Fibroblast of skin of right quadriceps (primary cell): ENCODE measurements at regions not wholly inside any gene's neighbourhood (a gene's known extent, or its start where the extent isn't known, plus 50 kb on each side); places are given as distances from the start of the nearest gene placed in this dataset.
"Not testable (repeated sequence)": the region's sequence is repeated elsewhere in the genome, so short reads cannot be mapped to it uniquely, and the experiment has no call there.

ENCODE experiments used
- DNase-seq: peaks from one replicate; pipeline ENCODE4 v3.0.0-alpha.2; 2013

- no peak for DNase-seq
Measured at GRCh38 chr2:182477774-182478173, 50.9 kb upstream of the PDE1A start.

DNA sequence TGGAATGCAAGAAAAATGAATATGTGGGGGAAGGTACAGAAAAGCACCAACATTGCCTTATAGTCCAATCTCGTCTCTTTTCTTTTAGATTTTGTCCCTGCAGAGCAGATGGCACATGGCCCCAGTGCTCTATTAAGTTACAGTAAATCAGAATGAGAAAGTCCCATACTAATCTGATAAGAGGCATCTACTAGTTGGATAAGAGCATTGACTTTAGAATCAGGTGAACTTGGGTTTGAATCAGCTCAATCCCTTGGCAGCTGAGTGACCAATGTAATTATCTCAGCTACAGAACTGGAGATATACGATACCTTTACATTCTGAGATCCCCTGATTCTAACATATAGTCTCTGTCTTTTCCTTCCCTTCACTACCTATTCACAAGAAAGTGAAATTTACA, 54.8 kb upstream of the PDE1A start:
- DNase-seq, result no peak

DNA sequence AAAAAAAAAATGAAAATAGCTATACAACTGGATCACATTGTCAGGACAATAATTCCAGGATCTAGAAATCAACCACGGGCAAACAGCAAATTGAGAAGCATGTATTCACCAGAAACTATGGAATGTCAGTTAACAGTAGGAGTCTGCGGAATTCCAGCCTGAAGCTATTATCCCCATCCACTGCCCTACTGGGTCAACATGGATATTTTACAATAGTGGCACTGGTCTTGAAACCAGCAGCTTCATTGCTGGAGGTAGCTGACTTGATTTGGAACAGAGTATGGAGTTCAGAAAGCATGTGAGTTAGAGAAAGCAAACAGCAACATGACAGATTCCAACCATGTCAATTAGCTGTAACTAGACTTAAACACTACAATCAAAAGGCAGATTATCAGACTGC, 55.7 kb upstream of the PDE1A start:
- DNase-seq, result no peak

- DNase-seq, result no peak
Measured at GRCh38 chr2:182496596-182496995, 69.8 kb upstream of the PDE1A start.

DNA sequence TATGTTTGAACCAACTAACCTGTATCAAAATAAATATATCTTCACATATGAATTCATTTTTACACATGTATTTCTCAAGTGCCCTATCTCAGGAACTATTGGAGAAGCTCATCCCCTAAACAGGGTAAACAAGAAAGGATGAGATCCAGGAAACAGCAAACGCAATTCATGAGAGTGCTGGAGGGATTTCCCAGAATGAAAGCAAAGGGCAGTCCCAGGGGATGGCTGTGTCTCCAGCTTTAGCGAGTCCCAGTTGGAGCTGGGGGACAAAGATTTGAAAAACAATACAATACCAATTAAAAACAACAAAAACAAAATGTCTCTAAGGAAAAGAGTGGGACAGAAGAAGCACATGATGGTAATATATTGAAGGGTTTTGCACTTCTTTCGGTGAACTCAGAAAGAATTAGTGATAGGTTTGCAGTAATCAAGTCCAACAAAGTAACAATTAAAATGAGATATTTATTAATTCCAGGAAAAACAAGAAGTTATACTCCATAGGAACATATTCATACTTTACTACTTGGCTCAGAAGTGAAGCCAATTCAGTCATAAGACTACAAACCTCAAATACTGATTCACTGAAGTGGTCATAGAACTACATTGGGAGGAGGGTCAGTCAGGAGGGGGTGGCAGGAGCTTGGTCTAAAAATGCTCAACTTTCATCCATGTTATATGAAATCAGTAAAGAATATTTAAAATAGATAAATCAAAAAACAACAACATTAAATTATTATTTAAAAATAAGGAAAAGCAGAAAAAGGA, 73.1 kb upstream of the PDE1A start:
- no peak for DNase-seq

GRCh38 chr2:182503886-182504285, 77.0 kb upstream of the PDE1A start:
- DNase-seq, result peak; percentile 59

DNA sequence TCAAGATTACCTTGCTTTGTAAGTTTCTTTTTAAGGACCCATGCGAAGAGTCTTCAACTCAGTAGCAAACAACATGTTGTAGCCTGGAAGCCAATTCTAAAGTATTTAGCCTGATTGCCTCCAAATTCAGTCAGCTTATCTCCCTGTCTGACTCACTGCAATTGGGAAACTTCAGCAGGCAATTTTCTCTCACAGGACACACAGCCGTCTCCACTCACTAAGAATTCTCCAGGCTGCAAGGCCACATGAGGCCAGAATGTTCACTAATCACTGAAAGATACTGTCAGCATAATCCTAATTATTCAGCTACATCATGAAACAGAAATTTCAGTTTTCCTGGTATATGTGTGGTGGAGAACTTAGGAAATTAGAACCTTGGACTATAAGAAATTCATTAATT, 78.1 kb upstream of the PDE1A start:
- DNase-seq, result peak; percentile 79

- DNase-seq, result peak; percentile 28
Measured at GRCh38 chr2:182506606-182507005, 79.8 kb upstream of the PDE1A start.

DNA sequence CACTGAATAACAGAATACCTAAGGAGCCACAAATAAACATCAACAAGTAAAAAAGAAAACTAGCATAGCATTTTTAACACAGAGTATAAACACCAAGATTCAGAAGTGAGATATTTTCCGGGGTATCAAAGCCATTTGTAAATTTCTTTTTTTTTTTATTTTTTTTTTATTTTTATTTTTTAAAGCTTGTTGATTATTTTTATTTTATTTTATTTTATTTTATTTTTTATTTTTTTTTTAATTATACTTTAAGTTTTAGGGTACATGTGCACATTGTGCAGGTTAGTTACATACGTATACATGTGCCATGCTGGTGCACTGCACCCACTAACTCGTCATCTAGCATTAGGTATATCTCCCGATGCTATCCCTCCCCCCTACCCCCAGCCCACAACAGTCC, 81.7 kb upstream of the PDE1A start:
- not testable (repeated sequence) for DNase-seq

DNA sequence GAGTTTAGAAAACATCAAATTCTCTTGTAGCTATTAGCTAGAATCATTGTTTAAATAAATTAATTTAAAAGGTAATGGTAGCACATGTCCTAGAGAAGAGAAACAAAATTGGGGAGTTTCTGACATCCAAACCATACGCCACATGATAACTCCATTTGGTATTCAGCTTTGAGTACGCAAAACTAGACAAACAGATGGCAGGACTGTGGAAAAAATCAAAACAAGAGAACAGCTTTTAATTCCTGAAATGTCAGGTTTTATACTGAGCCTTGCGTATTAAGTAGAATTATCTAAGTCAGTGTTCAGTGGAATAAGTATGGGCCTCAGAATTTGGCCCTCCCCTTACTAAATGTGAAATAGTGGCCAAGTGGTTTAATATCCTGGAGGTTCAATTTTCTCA, 82.4 kb upstream of the PDE1A start:
- DNase-seq, result no peak

DNA sequence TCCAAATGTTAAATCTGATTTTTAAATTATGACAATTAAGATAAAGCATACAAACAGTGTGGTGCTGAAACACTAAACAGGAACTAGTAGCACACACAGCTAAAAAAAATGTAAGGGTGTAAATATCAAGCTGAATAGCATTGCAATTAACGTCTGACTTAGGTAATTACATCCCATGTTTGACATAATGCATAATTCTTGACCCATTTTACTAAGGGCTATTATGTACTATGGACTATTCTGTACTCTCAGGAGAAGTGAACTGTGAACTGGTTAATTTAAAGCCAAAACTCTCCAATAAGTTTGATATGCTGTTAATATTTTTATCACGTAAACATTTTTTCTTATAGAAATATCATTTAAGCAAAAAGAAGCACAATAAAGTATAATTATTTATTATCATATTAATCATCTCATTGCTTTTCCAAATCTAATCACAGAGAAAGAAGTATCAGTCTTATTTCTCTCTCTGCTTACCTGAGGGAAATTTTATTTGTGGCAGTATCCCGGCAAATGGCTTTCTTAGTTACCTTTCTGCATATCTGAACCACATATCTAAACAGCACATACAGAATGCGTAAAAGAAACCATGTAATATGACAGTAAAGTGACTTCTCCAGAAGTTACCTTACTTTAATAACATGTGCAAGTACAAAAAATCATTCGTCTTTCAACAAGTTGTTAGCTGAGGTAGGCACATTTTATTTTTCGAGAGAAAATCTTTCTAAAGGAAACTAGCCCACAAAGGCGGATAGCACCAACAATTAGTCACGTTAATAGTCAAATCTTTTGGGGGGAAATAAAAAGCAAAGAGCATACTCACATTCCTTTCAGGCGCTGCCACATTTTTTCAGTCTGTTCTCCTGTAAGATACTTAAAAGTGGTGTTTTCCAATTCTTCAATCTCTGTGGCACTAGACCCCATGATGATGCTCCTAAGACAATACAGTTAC, 94.9 kb upstream of the PDE1A start:
- DNase-seq, result no peak

GRCh38 chr2:182522405-182522896, 95.6 kb upstream of the PDE1A start:
- peak; percentile 31 for DNase-seq

- DNase-seq, result no peak
Measured at GRCh38 chr2:182522972-182523473, 96.2 kb upstream of the PDE1A start.

DNA sequence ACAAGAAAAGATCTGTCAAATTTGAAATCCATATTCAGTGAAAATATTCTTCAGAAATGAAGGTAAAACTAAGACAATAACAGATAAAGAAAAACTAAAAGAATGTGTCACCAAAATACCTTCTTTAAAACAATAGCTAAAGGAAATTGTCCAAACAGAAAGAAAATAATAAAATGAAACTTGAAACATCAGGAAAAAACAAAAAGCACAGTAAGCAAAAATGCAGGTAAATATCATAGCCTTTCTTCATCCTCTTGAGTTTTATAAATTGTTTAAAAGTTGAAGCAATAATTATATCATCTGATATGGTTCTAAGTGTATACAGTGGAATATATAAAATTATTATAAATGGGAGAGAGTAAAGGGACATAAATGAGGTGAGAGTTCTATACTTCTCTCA, 103.8 kb upstream of the PDE1A start:
- no peak for DNase-seq

GRCh38 chr2:182540252-182540651, 113.4 kb upstream of the PDE1A start:
- no peak for DNase-seq

DNA sequence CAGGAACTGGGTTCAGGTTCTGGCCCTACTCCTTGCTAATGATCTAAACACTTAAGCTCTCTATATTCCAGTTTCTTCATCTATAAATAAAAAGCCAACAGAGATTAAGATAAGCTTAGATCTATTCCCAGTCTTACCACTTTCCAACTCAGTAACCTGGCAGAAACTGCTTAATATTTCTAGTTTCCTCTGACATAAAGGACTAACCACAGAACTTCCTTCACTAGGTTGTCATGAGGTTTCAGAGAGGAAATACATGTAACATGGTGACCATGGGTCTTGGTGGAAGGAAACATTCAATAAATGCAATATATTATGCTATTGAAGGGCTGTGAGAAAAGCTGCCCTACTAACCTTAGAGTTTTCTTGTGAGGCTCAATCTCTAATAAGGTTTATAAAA, 114.4 kb upstream of the PDE1A start:
- DNase-seq, result no peak

DNA sequence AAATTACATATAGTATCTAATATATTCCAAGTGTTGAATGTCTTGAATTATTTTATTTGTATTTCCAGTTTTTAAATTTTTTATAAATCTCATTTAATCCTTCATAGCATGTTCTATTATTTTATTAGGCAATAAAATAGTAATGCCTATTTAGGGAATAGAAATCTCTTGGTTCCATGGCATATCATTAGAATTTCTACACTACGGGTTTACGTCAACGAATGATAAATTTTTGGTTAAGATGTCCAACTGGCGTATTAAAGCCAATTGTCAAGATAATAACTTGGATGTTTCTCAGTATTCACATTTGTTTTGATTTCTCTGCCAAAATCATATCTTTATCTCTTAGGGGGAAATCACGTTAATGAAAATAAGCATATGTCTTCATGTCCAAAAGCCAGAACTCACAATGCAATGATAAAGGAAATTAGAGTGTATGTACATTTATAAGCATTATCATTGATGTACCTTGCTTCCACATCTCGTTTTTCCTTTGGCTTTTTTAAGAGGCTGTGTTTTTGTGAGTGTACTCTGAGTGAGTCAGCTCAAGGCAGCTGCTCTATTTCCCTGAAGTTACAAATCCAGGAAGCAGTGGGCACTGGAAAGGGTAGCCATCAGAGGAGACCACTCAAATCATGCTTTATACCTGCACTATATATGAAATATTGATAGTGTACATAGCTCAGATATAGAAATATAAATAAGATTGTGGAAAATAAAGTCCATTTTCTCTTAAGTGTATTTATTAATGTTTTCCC, 115.8 kb upstream of the PDE1A start:
- DNase-seq, result no peak

DNA sequence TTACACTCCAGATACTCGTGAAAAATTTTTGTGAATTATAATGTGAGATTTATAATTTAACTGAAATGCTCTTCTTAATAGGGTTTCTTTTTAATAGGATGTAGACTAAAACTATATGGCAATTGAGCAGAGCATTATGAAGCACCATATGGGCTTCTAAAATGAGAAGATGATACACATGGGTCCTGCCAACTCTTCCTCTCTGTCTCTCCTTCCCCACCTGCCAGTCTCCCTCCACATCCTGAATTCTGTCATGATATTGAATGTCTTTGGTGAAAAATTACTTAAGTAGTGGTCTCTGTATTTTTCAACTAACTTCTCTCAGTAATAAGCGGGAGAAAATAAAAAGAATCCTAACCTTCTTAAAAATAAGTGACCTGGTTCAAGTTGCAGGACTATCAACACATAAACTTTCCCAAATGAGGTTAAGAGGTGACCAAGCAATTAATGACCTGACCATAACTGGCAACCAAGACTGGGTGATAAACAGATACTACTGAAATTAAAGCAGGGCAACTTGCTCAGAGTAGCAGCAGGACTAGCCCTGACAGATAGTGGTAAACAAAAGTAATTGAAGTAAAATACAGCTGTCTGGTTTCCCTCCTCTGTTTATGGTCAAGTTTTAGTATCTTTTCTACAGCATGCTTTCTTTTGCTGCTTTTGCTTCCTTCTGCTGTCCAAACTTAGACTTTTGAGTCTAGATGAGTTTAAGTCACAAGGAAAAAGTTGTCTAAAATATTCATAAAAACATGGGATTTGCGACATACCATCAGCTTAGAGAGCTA, 117.1 kb upstream of the PDE1A start:
- DNase-seq, result no peak

GRCh38 chr2:182545420-182546167, 118.8 kb upstream of the PDE1A start:
- DNase-seq, result no peak

GRCh38 chr2:182548031-182548950, 121.5 kb upstream of the PDE1A start:
- DNase-seq, result peak; percentile 5
